ENCODE measurements at regions not wholly inside any gene's neighbourhood (a gene's known extent, or its start where the extent isn't known, plus 50 kb on each side); places are given as distances from the start of the nearest gene placed in this dataset.

- 75 to 83% methylated on average over 3 to 4 of the region's 4 CpGs for WGBS, 2 experiments
- Histone ChIP-seq H3K4me1 (ENCODE audit: control insufficient read depth, insufficient read depth, low read length) (no peaks in the 10 kb centered on the region), H3K27me3 (ENCODE audit: control insufficient read depth, insufficient read depth, low read length, poor library complexity, severe bottlenecking) (no peaks in the 10 kb centered on the region), H3K36me3 (ENCODE audit: control insufficient read depth, insufficient read depth, low read length) (no peaks in the 10 kb centered on the region), H3K4me3 (ENCODE audit: insufficient read depth, low read depth, low read length) (no peak overlapping the region), H3K27ac (ENCODE audit: insufficient read depth, low read depth, low read length, poor library complexity, severe bottlenecking) (no peak overlapping the region), H3K9me3 (ENCODE audit: control insufficient read depth, low read length) (no peaks in the 10 kb centered on the region)
Measured at GRCh38 chr1:96545935-96546656, 175.5 kb upstream of the PTBP2 start.

- no peaks in the 10 kb centered on the region for H3K36me3 ChIP-seq (ENCODE audit: control insufficient read depth, insufficient read depth, low read length)
- H3K9me3 ChIP-seq (ENCODE audit: control insufficient read depth, low read length), result no peaks in the 10 kb centered on the region
- H3K4me3 ChIP-seq (ENCODE audit: insufficient read depth, low read depth, low read length), result no peak overlapping the region
- H3K27ac ChIP-seq (ENCODE audit: insufficient read depth, low read depth, low read length, poor library complexity, severe bottlenecking), result no peak overlapping the region
- no peaks in the 10 kb centered on the region for H3K4me1 ChIP-seq (ENCODE audit: control insufficient read depth, insufficient read depth, low read length)
- H3K27me3 ChIP-seq (ENCODE audit: control insufficient read depth, insufficient read depth, low read length, poor library complexity, severe bottlenecking), result no peaks in the 10 kb centered on the region
Measured at GRCh38 chr1:96550061-96550460, 171.5 kb upstream of the PTBP2 start.

DNA sequence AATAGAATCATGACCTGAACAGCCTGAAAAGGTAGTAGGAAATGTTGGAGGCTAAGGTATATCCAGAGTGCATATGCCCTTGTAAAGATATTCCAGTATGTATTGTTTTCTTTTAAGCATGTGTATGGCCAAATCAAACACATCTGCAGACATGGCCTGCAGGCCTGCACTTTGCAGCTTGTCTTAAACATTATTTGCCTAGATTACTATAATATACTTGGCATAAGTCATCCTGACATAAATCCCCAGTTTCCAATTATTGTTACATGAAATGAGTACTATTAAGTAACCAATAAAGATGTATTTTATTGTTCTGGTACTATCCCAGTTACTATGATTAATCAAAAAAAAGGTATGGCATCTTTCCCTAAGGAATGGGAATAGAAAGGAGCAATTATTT, 169.1 kb upstream of the PTBP2 start:
- H3K36me3 ChIP-seq (ENCODE audit: control insufficient read depth, insufficient read depth, low read length), result no peaks in the 10 kb centered on the region
- no peaks in the 10 kb centered on the region for H3K9me3 ChIP-seq (ENCODE audit: control insufficient read depth, low read length)
- no peaks in the 10 kb centered on the region for H3K4me1 ChIP-seq (ENCODE audit: control insufficient read depth, insufficient read depth, low read length)
- no peak overlapping the region for H3K4me3 ChIP-seq (ENCODE audit: insufficient read depth, low read depth, low read length)
- H3K27ac ChIP-seq (ENCODE audit: insufficient read depth, low read depth, low read length, poor library complexity, severe bottlenecking), result no peak overlapping the region
- no peaks in the 10 kb centered on the region for H3K27me3 ChIP-seq (ENCODE audit: control insufficient read depth, insufficient read depth, low read length, poor library complexity, severe bottlenecking)

- Histone ChIP-seq H3K36me3 (ENCODE audit: control insufficient read depth, insufficient read depth, low read length) (no peaks in the 10 kb centered on the region), H3K27me3 (ENCODE audit: control insufficient read depth, insufficient read depth, low read length, poor library complexity, severe bottlenecking) (no peaks in the 10 kb centered on the region), H3K9me3 (ENCODE audit: control insufficient read depth, low read length) (no peaks in the 10 kb centered on the region), H3K4me1 (ENCODE audit: control insufficient read depth, insufficient read depth, low read length) (no peaks in the 10 kb centered on the region), H3K27ac (ENCODE audit: insufficient read depth, low read depth, low read length, poor library complexity, severe bottlenecking) (no peak overlapping the region), H3K4me3 (ENCODE audit: insufficient read depth, low read depth, low read length) (no peak overlapping the region)
- 100% methylated on average over 1 of the region's 1 CpG for WGBS, 2 experiments
Measured at GRCh38 chr1:96553811-96554210, 167.8 kb upstream of the PTBP2 start.

DNA sequence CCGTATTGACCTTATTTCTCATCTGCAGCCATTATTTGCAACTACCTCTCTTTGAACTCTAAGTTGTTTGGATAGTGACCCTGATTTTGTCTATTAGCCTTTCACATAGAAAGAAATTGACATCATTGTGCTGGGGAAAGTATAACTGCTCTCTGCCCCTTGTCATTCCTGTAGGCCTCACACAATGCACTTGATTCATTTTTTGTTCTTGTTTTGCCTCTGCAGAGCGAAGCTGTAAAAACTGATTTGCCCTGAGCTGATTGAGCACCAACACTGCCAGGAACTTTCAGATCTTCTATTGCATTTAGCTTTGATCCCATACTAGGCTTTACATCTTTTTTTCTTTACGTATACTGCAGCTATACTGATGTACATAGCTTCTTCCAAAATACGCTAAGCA, 167.2 kb upstream of the PTBP2 start:
- peaks cover 1% of the 10 kb centered on the region for H3K4me1 ChIP-seq (ENCODE audit: control insufficient read depth, insufficient read depth, low read length)
- no peaks in the 10 kb centered on the region for H3K9me3 ChIP-seq (ENCODE audit: control insufficient read depth, low read length)
- H3K36me3 ChIP-seq (ENCODE audit: control insufficient read depth, insufficient read depth, low read length), result no peaks in the 10 kb centered on the region
- H3K27ac ChIP-seq (ENCODE audit: insufficient read depth, low read depth, low read length, poor library complexity, severe bottlenecking), result no peak overlapping the region
- no peaks in the 10 kb centered on the region for H3K27me3 ChIP-seq (ENCODE audit: control insufficient read depth, insufficient read depth, low read length, poor library complexity, severe bottlenecking)
- WGBS, 2 experiments, result 92 to 94% methylated on average over 4 of the region's 4 CpGs
- H3K4me3 ChIP-seq (ENCODE audit: insufficient read depth, low read depth, low read length), result no peak overlapping the region

- Histone ChIP-seq H3K27ac (ENCODE audit: insufficient read depth, low read depth, low read length, poor library complexity, severe bottlenecking) (no peak overlapping the region), H3K9me3 (ENCODE audit: control insufficient read depth, low read length) (no peaks in the 10 kb centered on the region), H3K27me3 (ENCODE audit: control insufficient read depth, insufficient read depth, low read length, poor library complexity, severe bottlenecking) (no peaks in the 10 kb centered on the region), H3K4me3 (ENCODE audit: insufficient read depth, low read depth, low read length) (no peak overlapping the region), H3K4me1 (ENCODE audit: control insufficient read depth, insufficient read depth, low read length) (peaks cover 4% of the 10 kb centered on the region), H3K36me3 (ENCODE audit: control insufficient read depth, insufficient read depth, low read length) (no peaks in the 10 kb centered on the region)
- 97 to 98% methylated on average over 5 of the region's 5 CpGs for WGBS, 2 experiments
Measured at GRCh38 chr1:96557336-96557735, 164.2 kb upstream of the PTBP2 start.

- Histone ChIP-seq H3K4me1 (ENCODE audit: control insufficient read depth, insufficient read depth, low read length) (peaks cover 4% of the 10 kb centered on the region), H3K27me3 (ENCODE audit: control insufficient read depth, insufficient read depth, low read length, poor library complexity, severe bottlenecking) (no peaks in the 10 kb centered on the region), H3K36me3 (ENCODE audit: control insufficient read depth, insufficient read depth, low read length) (no peaks in the 10 kb centered on the region), H3K27ac (ENCODE audit: insufficient read depth, low read depth, low read length, poor library complexity, severe bottlenecking) (no peak overlapping the region), H3K9me3 (ENCODE audit: control insufficient read depth, low read length) (no peaks in the 10 kb centered on the region), H3K4me3 (ENCODE audit: insufficient read depth, low read depth, low read length) (no peak overlapping the region)
- 82 to 90% methylated on average over 1 of the region's 1 CpG for WGBS, 2 experiments
Measured at GRCh38 chr1:96558635-96559034, 162.9 kb upstream of the PTBP2 start.

DNA sequence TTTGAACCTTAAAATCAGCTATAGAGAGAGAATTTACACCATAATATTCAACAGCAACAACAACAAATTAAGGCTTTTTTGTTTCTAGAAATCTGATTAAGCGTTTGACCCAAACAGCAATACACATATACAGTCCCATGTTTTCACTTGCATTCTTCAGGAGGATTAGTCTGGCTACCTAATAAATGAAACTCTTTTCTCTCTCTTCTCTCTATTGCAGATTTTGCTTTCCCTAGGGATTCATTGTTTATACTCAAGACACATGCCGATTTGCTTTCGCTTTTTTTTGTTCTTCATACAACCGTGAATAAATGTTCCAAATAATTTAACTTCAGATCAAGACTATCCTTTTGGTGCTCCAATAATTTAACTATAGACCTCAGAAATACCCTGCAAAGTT, 162.4 kb upstream of the PTBP2 start:
- Histone ChIP-seq H3K36me3 (ENCODE audit: control insufficient read depth, insufficient read depth, low read length) (no peaks in the 10 kb centered on the region), H3K27me3 (ENCODE audit: control insufficient read depth, insufficient read depth, low read length, poor library complexity, severe bottlenecking) (no peaks in the 10 kb centered on the region), H3K4me3 (ENCODE audit: insufficient read depth, low read depth, low read length) (no peak overlapping the region), H3K27ac (ENCODE audit: insufficient read depth, low read depth, low read length, poor library complexity, severe bottlenecking) (no peak overlapping the region), H3K9me3 (ENCODE audit: control insufficient read depth, low read length) (no peaks in the 10 kb centered on the region), H3K4me1 (ENCODE audit: control insufficient read depth, insufficient read depth, low read length) (peaks cover 4% of the 10 kb centered on the region)
- 64 to 65% methylated on average over 4 of the region's 4 CpGs for WGBS, 2 experiments

GRCh38 chr1:96559707-96560596, 161.6 kb upstream of the PTBP2 start:
- Histone ChIP-seq H3K4me3 (ENCODE audit: insufficient read depth, low read depth, low read length) (no peak overlapping the region), H3K27me3 (ENCODE audit: control insufficient read depth, insufficient read depth, low read length, poor library complexity, severe bottlenecking) (no peaks in the 10 kb centered on the region), H3K36me3 (ENCODE audit: control insufficient read depth, insufficient read depth, low read length) (no peaks in the 10 kb centered on the region), H3K27ac (ENCODE audit: insufficient read depth, low read depth, low read length, poor library complexity, severe bottlenecking) (no peak overlapping the region), H3K9me3 (ENCODE audit: control insufficient read depth, low read length) (no peaks in the 10 kb centered on the region), H3K4me1 (ENCODE audit: control insufficient read depth, insufficient read depth, low read length) (peaks cover 4% of the 10 kb centered on the region)
- 79 to 92% methylated on average over 3 to 4 of the region's 4 CpGs for whole genome bisulfite sequencing, 2 experiments

- Histone ChIP-seq H3K4me3 (ENCODE audit: insufficient read depth, low read depth, low read length) (no peak overlapping the region), H3K27ac (ENCODE audit: insufficient read depth, low read depth, low read length, poor library complexity, severe bottlenecking) (no peak overlapping the region), H3K4me1 (ENCODE audit: control insufficient read depth, insufficient read depth, low read length) (peaks cover 4% of the 10 kb centered on the region), H3K9me3 (ENCODE audit: control insufficient read depth, low read length) (no peaks in the 10 kb centered on the region), H3K36me3 (ENCODE audit: control insufficient read depth, insufficient read depth, low read length) (no peaks in the 10 kb centered on the region), H3K27me3 (ENCODE audit: control insufficient read depth, insufficient read depth, low read length, poor library complexity, severe bottlenecking) (no peaks in the 10 kb centered on the region)
Measured at GRCh38 chr1:96562094-96562493, 159.5 kb upstream of the PTBP2 start.

Measured in ectodermal cell (in vitro differentiated cells).